Loucy (cell line): ENCODE measurements at regions not wholly inside any gene's neighbourhood (a gene's known extent, or its start where the extent isn't known, plus 50 kb on each side); places are given as distances from the start of the nearest gene placed in this dataset.

Source experiments
- CTCF ChIP-seq: fragments of 200-600 bp; sonication (generic); conservative IDR thresholded peaks from 2 replicates; pipeline ENCODE4 v1.5.1; 2014; ENCODE audit warnings: mild to moderate bottlenecking, antibody characterized with exemption, low read length
- EZH2phosphoT487 ChIP-seq: fragments of 200-600 bp; IDR thresholded peaks from 2 replicates; pipeline ENCODE4 v1.6.1; 2018; ENCODE audit warnings: antibody characterized with exemption, mild to moderate bottlenecking, moderate library complexity, borderline replicate concordance

GRCh38 chr2:175854665-175855064 lies 147.4 kb downstream of the LNPK start:
- TF ChIP-seq CTCF: no peak
- TF ChIP-seq EZH2phosphoT487: no peak
